ENCODE measurements at regions not wholly inside any gene's neighbourhood (a gene's known extent, or its start where the extent isn't known, plus 50 kb on each side); places are given as distances from the start of the nearest gene placed in this dataset.
"Not testable (repeated sequence)": the region's sequence is repeated elsewhere in the genome, so short reads cannot be mapped to it uniquely, and the experiment has no call there.

- not testable (repeated sequence) for DNase-seq
These were observed 643.6 kb downstream of the PLOD2 start for GRCh38 chr3:145517416-145517815.

GRCh38 chr3:145518639-145519038 is 642.3 kb downstream of the PLOD2 start:
- no peak for DNase-seq

GRCh38 chr3:145519398-145520047 is 641.5 kb downstream of the PLOD2 start:
- no peak for DNase-seq

DNA sequence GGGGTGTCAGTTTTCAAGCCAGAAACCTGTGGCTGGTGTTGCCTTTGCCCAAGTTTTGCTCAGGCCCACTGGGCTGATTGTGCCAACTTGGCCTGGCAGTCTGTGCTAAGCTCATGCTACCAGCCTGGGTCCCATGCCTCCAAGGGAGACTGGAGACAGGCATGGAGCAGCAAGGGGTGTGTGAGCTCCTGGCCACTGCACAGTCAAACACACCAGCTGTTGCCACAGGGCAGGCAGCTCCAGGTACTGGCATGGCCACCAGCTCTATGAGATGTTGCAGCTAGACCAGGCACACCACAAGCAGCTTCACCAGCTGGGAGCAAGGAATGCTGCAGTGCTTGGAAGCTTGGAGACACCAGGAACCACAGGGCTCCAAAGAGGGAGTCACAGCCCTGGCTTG is 638.8 kb downstream of the PLOD2 start:
- DNase-seq: no peak

GRCh38 chr3:145522893-145523651 is 637.9 kb downstream of the PLOD2 start:
- DNase-seq: no peak

DNA sequence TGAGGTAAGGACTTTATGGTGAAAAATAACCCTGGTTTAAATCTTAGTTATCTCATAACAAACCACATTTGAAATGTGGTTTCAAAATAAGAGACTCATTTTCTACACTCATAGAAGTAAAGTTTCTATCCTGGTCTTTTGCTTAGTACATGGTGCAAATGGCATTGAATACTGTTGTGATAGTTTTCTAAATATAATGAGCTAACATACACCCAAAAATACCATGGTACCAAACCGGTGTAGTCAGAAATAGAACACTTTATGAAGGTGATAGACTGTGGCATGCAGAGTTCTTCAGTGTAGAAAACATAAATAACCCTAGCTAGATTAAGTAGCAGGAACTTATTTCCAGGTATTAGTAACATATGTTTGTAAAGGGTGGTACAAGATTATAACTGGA is 629.4 kb downstream of the PLOD2 start:
- DNase-seq: no peak

DNA sequence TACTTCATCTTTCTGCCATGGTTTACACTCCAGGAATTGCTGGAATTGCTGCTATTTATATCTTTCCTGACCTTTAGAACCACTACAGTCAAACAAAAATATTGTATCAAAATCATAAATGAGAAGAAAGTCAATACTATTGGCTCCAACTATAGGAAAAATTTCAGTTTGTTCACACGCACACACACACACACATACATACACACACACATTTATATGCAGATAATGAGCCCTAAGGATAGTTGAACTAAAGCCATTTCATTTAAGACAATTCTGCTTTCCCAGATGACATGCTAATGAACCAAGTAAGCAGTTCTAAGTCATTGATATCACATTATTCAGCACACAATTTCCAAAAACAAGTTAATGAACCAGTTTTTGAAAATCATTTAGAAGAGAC is 627.3 kb downstream of the PLOD2 start:
- DNase-seq: no peak

DNA sequence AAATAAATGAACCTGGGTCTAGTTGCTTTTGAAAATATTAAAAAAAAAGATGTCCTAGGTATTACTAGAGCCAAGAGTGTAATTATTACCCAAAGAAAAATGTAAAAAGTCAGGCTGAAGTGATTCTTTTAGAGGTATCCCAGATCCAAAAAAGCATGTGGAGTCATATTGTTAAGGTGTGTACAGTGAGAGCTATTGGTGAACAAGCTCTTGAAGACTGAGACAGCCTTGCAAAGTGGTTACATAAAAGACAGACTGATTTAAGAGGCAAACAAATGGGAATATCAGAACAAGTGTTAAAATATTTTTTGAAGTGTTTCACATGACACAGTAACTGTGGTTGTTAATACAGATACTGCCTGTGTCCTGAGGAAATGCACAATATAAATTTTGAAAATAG is 624.5 kb downstream of the PLOD2 start:
- DNase-seq: no peak

DNA sequence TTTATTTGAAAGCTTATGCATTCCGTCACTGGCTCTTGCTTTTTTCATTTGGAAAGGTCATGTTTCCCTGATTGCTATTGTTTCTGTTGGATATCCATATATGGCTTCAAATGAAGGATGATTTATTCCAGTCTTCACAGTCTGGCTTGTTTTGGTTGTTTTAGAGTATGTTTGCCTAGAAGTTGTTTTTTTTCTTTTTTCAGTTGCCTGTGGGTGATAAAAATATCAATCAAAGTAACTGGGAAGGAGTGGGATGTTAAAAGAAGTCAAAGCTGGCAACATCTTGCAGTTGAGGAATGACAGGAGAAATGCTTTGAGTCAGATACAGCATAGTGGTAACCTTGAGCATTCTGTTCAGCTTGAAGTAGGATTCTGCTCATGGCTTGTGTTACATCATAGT is 610.5 kb downstream of the PLOD2 start:
- DNase-seq: no peak

- DNase-seq: no peak
These were observed 603.6 kb downstream of the PLOD2 start for GRCh38 chr3:145557405-145557804.

DNA sequence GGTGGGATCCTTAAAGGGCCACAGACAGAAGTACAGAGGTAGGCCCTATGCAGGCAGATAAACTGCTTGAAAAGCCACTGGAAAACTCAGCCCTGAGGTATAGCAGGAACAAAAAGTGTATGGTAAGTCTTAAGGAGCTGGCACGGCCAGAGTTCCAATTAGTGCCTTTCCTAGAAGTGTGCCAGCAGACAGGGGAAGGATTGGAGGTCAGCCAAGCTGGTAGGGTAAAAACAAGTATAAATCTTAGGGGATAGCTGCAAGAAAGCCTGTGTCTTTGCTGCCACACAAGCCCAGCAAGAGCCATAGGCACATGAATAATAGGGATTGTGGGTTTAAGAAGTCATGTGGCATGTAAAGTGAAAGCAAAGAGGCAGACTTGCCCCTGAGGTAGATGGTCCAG is 582.5 kb downstream of the PLOD2 start:
- DNase-seq: no peak

DNA sequence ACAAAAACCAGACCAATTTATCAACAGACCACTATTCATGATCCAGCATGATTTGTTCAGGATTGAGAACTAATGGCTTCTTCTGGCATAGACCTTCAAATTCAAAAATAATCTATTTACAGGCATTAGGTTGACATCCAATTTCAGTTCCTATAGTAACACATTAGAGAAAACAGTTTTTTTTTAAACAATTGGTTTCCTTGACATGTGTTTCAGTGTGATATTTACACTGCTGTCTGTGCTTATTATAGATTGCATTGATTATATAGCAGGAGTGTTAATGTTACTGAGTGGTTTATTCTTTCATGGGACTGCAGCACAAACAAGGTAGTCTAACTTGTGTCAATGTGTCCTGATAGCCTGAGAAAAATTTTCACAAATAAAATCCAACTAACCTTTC is 579.3 kb downstream of the PLOD2 start:
- no peak for DNase-seq

DNA sequence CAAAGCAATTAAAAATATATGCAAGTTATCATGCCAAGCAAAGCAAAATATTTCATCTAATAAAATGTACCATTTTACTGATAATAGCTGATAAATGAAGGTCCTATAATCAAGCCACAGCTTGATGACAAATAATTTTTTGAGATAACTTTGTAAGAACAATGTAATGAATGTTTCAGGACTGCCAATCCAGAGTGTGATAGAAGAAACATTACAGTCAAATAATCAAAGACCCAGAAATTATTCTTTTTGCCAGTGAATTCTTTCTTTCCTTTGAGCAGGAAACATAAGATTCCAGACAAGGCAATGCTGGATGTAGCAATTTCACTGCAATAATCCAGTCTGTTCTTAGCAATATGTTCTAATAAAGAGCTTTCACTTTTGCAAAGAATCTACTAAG is 556.1 kb downstream of the PLOD2 start:
- DNase-seq: no peak

DNA sequence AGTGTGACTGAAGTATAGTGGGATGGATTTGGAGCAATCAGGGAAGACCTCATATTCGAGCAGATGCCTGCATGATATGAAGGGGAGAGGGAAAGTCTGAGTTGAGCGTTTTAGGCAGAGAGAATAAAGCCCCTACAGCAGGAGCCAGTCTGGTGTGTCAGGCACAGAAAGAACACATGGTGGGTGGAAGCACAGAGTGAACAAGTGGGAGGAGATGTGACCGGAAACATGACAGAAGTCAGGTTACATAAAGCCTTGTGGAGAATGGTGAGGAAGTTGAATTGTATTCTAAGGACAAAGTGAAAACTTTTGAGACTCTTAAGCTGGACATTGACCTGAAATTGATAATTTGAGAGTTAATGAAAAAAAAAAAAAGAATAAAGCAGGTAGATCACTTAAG is 541.0 kb downstream of the PLOD2 start:
- no peak for DNase-seq

- DNase-seq: no peak
These were observed 540.5 kb downstream of the PLOD2 start for GRCh38 chr3:145620486-145620885.

DNA sequence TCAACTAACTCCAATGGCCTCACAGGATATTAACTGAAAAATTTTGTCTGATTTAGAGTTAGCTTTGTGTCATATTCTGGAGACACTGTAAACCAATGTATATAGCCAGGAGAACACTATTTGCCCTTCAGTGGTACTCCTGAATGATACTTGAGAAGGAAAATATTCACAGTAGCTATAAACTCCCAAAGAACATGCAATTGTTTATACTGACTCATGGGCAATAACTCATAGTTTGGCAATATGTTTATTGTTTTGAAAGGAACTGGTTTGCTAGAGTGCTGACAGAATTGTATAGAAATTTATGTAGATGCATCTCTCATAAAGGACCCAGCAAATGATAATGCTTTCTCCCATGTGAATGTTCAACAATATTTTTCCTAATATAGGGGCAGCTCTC is 537.6 kb downstream of the PLOD2 start:
- DNase-seq: no peak

GRCh38 chr3:145628211-145628610 is 532.8 kb downstream of the PLOD2 start:
- DNase-seq: no peak

DNA sequence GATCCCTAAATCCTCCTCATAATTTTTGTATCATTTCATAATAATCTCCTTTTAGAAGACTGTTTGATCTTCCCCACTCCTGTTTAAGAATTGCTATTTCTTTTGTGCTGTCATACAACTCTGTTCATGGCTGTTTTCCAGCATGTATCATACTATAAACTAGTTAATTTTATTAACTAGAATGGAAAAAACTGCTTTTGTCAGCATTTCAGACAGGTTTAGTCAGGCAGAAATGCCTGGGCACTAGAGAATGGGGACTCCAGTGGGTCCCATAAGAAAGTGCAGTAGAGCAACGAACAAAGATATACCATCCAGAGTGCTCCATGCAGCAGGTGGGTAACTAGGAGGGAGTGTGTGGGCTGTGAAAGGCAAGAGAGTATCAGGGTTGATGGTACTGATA is 523.9 kb downstream of the PLOD2 start:
- no peak for DNase-seq

GRCh38 chr3:145639003-145639606 is 521.9 kb downstream of the PLOD2 start:
- DNase-seq: no peak

GRCh38 chr3:145639875-145640274 is 521.1 kb downstream of the PLOD2 start:
- DNase-seq: no peak

DNA sequence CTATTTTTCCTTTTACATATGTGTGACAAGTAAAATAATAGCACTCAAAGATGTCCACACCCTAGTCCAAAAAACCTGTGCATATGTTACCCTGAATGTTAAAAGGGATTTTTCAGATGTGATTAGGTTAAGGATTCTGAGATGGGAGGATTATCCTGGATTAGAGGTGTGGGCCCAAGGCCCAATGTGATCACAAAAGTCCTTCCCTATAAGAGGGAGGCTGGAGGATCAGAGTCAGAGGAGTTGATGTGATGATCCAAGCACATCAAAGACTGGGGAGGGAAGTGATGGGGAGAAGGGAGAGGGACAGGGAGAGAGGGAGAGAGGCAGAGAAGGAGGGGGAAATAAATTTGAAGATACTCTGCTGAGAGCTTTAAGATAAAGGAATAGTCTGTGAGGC is 512.6 kb downstream of the PLOD2 start:
- no peak for DNase-seq

DNA sequence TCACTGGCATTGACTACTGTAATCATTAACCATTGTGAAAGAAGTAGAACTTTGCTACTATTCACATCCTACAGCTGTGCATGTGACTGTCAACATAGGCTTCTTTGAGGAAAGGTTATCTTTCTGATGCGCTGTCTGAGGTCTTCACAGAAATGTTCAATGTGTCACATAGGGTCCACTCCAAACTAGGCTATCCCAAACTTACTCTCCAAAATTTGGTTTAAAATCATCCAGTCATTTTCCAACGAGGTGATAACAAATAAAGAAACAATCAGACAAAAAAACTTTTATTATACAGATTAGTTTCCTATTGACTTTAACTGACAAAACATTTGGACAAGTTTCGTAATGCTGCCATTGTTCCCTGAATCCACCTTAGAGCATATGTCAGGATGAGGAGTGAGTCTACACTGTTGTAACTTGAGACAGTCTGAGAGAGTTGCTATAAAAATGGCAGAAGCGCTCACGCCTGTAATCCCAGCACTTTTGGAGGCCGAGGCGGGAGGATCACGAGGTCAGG is 511.6 kb downstream of the PLOD2 start:
- no peak for DNase-seq

GRCh38 chr3:145650170-145650569 is 510.8 kb downstream of the PLOD2 start:
- DNase-seq: no peak

GRCh38 chr3:145671121-145671520 is 489.9 kb downstream of the PLOD2 start:
- DNase-seq: no peak
